Endothelial cell (in vitro differentiated cells): ENCODE measurements at regions not wholly inside any gene's neighbourhood (a gene's known extent, or its start where the extent isn't known, plus 50 kb on each side); places are given as distances from the start of the nearest gene placed in this dataset.

ENCODE experiments used
- DNase-seq: peaks from one replicate; pipeline ENCODE4 v3.0.0; 2021; ENCODE audit warnings: low spot score
- H3K27ac Mint-ChIP-seq: one replicate; pipeline ENCODE4 v1.8.0; 2021; ENCODE audit warnings: mixed read lengths, inconsistent platforms; ENCODE audit not compliant: unreplicated experiment
- H3K27me3 Mint-ChIP-seq: one replicate; pipeline ENCODE4 v1.8.0; 2021; ENCODE audit warnings: mild to moderate bottlenecking, moderate library complexity, mixed read lengths, inconsistent platforms; ENCODE audit not compliant: unreplicated experiment
- H3K36me3 Mint-ChIP-seq: one replicate; pipeline ENCODE4 v1.8.0; 2021; ENCODE audit warnings: mild to moderate bottlenecking, low read depth, mixed read lengths, inconsistent platforms; ENCODE audit not compliant: unreplicated experiment
- H3K4me1 Mint-ChIP-seq: one replicate; pipeline ENCODE4 v1.8.0; 2021; ENCODE audit warnings: mild to moderate bottlenecking, mixed read lengths, inconsistent platforms; ENCODE audit not compliant: unreplicated experiment
- H3K4me3 Mint-ChIP-seq: one replicate; pipeline ENCODE4 v1.8.0; 2021; ENCODE audit warnings: mild to moderate bottlenecking, mixed read lengths, inconsistent platforms; ENCODE audit not compliant: unreplicated experiment
- H3K9me3 Mint-ChIP-seq: one replicate; pipeline ENCODE4 v1.8.0; 2021; ENCODE audit warnings: mixed read lengths, inconsistent platforms; ENCODE audit not compliant: unreplicated experiment
- TF ChIP-seq, protein P1 (sequence below): fragments of 200-600 bp; sonication (generic); IDR thresholded peaks from one replicate; pipeline ENCODE4 v1.5.0; 2021; ENCODE audit warnings: antibody characterized with exemption; ENCODE audit not compliant: unreplicated experiment

DNA sequence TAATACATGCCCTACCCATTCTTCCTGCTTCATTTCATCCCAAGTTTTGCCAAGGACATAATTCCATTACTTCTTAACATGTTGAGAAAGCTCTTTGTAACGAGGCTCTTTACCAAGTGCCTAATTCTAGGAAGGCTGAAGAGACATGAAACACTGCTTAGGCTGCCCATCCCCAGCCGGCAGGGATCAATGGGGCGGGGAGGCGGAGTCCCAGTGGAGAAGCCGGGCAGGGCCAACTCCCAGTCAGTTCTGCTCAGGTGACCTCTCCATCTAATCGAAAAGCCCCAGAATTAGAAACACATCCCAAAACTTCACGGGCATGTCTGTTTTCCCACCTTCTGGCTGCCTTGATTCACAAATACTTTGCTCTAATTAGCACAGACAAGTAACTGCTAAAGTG is 89.5 kb upstream of the LYZL1 start:
- no peak for DNase-seq
- H3K4me3 Mint-ChIP-seq, result no peak overlapping the region
- H3K36me3 Mint-ChIP-seq, result no peaks in the 10 kb centered on the region
- TF ChIP-seq, protein P1, sequence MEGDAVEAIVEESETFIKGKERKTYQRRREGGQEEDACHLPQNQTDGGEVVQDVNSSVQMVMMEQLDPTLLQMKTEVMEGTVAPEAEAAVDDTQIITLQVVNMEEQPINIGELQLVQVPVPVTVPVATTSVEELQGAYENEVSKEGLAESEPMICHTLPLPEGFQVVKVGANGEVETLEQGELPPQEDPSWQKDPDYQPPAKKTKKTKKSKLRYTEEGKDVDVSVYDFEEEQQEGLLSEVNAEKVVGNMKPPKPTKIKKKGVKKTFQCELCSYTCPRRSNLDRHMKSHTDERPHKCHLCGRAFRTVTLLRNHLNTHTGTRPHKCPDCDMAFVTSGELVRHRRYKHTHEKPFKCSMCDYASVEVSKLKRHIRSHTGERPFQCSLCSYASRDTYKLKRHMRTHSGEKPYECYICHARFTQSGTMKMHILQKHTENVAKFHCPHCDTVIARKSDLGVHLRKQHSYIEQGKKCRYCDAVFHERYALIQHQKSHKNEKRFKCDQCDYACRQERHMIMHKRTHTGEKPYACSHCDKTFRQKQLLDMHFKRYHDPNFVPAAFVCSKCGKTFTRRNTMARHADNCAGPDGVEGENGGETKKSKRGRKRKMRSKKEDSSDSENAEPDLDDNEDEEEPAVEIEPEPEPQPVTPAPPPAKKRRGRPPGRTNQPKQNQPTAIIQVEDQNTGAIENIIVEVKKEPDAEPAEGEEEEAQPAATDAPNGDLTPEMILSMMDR, result no peak
- H3K4me1 Mint-ChIP-seq, result peaks cover 2% of the 10 kb centered on the region
- H3K27ac Mint-ChIP-seq, result no peak overlapping the region
- H3K27me3 Mint-ChIP-seq, result peaks cover 3% of the 10 kb centered on the region
- no peaks in the 10 kb centered on the region for H3K9me3 Mint-ChIP-seq

DNA sequence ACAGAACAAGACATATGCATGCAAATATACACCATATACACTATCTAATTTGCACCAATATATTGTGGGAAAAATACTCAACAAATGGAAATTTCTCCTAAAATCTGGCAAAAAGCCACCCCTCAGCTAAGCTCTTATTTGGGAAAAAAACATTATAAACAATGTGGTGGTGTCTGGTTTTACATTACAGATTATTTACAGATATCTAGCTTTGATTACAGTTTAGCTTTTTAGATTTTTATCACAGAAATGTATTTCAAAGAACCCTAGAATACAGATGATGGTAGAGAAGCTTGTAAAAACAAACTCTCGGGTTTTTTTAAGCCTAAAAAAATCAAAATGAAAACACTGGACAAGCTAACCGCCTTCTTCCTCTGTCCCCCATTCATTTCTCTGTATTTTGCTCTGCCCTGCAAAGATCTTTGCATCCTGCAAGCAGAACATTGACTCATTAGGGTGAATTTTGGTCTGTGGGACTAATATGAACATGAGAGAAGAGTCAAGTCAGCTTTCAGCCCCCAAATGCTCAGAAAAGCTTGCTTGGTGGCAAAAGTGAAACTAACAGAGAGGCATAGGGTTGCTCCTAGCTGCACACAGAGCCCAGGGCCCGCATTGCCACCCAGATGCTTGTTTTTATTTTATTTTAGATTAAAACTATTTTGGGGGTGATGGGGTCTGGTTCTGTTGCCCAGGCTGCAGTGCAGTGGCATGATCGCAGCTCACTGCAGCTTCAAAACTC is 88.8 kb upstream of the LYZL1 start:
- peaks cover 1% of the 10 kb centered on the region for H3K27me3 Mint-ChIP-seq
- H3K4me1 Mint-ChIP-seq, result peaks cover 2% of the 10 kb centered on the region
- H3K36me3 Mint-ChIP-seq, result no peaks in the 10 kb centered on the region
- H3K4me3 Mint-ChIP-seq, result no peak overlapping the region
- no peaks in the 10 kb centered on the region for H3K9me3 Mint-ChIP-seq
- TF ChIP-seq, protein P1, result no peak
- no peak for DNase-seq
- no peak overlapping the region for H3K27ac Mint-ChIP-seq

DNA sequence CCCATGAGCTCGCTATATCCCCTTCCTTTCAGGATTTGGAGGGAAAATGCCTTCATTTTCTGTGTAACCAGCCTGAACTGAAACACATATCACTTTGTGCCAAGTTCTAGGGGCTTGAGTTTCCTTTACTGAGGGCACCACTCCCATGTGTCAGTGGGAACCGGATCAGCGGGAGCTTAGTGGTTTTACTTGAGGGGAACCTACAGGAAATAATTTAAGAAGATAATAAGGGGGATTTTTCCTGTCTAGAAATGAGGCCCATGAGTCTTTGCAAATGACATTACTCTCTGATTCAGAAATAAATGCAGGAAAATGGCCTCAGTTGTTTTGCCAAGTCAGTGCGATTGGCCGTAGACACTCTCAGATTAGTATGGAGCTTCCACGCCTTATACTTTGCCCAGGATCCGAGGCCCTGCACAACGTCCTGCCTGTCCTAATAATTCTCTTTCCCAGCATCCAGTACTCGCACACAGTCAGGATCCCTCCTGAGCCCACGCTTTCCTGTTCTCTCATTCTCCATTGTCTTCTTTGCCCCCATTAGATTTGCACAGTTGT is 86.4 kb upstream of the LYZL1 start:
- Mint-ChIP-seq H3K4me3 (no peak overlapping the region), H3K36me3 (no peaks in the 10 kb centered on the region), H3K27me3 (no peaks in the 10 kb centered on the region), H3K9me3 (no peaks in the 10 kb centered on the region), H3K4me1 (peaks cover 4% of the 10 kb centered on the region), H3K27ac (no peak overlapping the region)
- DNase-seq, result no peak
- TF ChIP-seq, protein P1, result no peak

DNA sequence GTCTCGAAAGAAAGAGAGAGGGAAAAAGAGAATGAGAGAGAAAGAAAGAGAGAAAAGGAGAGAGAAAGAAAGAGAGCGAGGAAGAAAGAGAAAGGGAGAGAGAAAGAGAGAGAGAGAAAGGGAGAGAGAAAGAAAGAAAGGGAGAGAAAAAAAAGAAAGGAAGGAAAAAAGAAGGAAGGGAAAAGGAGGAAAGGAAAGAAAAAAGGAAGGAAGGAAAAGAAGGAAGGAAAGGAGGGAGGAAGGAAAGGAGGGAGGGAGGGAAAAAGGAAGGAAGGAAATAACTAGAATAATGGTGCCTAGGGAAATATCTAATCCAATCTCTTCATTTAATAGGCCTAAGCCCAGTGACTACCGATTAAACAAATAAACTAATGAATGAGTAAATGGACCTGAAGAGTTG is 85.4 kb upstream of the LYZL1 start:
- H3K27me3 Mint-ChIP-seq, result no peaks in the 10 kb centered on the region
- TF ChIP-seq, protein P1, result no peak
- no peak overlapping the region for H3K27ac Mint-ChIP-seq
- no peaks in the 10 kb centered on the region for H3K36me3 Mint-ChIP-seq
- peaks cover 4% of the 10 kb centered on the region for H3K4me1 Mint-ChIP-seq
- no peak overlapping the region for H3K4me3 Mint-ChIP-seq
- no peak for DNase-seq
- no peaks in the 10 kb centered on the region for H3K9me3 Mint-ChIP-seq

DNA sequence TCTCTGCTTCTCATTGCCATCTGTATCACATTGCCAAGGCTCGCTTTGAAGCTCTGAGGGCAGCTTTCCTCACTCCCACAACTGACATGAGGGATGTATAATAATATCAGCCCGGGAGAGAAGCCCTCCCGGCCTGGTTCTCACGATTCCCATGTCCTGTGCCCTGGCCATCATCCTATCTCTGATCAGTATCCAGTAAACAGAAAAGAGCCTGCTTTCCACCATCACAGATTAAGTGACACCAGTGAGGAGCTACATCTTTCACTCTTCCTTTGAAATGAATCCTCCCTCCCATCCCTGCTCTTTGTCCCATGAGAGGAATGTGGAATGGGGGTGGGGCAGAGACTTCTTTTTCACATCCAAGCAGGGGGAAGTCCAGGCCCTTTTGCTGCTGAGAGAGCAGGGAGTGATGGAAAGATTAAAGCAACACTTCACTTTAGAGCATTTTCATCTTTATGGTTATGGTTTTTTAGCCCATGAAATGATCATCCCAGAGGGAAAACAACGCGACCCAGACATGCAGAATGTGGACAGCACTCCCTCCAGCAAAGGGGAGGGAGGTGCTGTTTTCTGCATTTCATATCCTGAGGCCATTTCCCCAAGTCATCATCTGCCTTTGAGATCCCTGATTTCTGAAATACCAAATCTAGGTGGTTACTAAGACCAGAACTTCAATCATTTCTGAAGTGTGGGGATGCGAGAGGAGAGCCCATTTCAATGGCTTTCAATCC is 84.6 kb upstream of the LYZL1 start:
- TF ChIP-seq, protein P1, result no peak
- H3K36me3 Mint-ChIP-seq, result no peaks in the 10 kb centered on the region
- H3K27me3 Mint-ChIP-seq, result no peaks in the 10 kb centered on the region
- no peak overlapping the region for H3K27ac Mint-ChIP-seq
- no peak for DNase-seq
- no peak overlapping the region for H3K4me3 Mint-ChIP-seq
- no peaks in the 10 kb centered on the region for H3K9me3 Mint-ChIP-seq
- H3K4me1 Mint-ChIP-seq, result peaks cover 4% of the 10 kb centered on the region
